HG03039 (cell line): ENCODE measurements at regions not wholly inside any gene's neighbourhood (a gene's known extent, or its start where the extent isn't known, plus 50 kb on each side); places are given as distances from the start of the nearest gene placed in this dataset.
"Not testable (repeated sequence)": the region's sequence is repeated elsewhere in the genome, so short reads cannot be mapped to it uniquely, and the experiment has no call there.

Experiments
- ATAC-seq: cut with Tn5 transposase; IDR thresholded peaks from one replicate; pipeline ENCODE4 v1.9.1; 2021; ENCODE audit warnings: mild to moderate bottlenecking, moderate library complexity; ENCODE audit not compliant: unreplicated experiment

DNA sequence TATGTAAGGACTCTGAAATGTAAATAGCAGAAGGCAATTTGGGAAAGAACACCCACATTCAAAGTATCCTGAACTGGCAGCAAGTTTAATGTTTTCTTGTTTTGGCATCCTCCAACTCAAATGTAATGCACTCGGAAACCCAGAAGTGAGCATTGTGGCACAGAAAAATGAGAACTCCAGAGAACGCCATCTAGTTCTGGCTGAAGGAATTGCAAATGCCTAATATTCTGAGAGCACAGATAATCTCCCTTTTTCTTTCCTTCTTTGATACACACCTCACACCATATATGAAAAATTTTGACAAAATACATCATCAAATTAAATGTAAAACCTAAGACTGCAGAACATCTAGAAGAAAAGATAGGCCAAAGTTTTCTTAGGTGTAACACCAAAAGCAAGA lies 52.1 kb downstream of the PWWP3B start:
- ATAC-seq, result no peak

DNA sequence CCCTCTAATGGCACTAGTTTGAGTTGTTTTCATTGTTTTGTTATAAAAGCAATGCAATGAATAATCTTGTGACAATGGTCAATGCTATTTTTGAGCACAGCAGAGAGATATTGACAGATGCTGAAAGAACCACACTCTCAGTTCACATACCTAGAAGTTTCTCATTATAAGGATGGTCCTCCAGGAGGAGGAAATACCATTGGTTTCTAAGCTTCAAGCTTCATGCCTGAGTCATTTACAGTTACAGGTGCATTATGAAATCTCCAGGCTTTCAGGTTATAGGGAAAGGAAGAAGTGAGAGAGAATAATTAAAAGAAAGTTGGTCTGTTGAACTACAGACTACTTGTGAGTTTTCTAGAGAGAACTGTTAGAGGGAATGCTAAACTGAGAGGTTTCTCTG lies 75.3 kb downstream of the PWWP3B start:
- ATAC-seq, result no peak

DNA sequence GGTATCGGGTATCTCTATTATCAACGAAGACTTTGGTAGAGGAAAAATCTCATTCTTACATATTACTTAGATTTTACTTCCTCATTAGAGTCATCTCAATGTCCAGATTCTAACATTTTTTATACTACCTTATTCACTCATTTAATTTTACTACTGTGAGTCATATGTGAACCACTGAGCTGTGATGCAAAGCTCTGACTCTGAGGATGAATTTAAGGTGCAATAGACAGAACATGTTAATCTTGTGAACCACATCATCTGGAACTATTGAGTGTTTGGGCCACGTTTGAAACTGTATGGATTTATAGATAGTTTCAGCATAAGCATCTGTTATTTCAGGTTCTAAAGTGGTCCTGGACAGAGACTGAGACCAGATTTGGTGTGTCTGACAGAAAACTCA lies 78.4 kb downstream of the PWWP3B start:
- no peak for ATAC-seq

GRCh38 chrX:106247162-106247561 lies 79.1 kb downstream of the PWWP3B start:
- no peak for ATAC-seq

GRCh38 chrX:106249706-106250379 lies 81.7 kb downstream of the PWWP3B start:
- ATAC-seq, result no peak

DNA sequence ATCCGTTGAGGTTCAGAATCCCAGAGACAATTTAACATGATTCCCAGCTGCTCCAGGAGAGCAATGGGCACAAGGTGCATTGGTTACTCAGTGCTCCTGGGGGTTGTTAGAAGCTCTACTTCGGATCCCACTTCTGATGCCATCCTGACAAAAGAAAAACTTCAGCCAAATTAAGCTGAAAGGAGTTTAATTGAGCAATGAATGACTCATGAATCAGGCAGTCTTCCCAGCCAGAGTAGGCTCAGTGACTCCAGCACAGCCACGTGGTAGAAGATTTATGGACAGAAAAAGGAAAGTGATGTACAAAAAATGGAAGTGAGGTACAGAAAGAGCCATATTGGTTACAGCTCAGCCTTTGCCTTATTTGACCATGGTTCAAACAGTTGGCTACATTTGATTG lies 95.7 kb downstream of the PWWP3B start:
- ATAC-seq, result no peak

DNA sequence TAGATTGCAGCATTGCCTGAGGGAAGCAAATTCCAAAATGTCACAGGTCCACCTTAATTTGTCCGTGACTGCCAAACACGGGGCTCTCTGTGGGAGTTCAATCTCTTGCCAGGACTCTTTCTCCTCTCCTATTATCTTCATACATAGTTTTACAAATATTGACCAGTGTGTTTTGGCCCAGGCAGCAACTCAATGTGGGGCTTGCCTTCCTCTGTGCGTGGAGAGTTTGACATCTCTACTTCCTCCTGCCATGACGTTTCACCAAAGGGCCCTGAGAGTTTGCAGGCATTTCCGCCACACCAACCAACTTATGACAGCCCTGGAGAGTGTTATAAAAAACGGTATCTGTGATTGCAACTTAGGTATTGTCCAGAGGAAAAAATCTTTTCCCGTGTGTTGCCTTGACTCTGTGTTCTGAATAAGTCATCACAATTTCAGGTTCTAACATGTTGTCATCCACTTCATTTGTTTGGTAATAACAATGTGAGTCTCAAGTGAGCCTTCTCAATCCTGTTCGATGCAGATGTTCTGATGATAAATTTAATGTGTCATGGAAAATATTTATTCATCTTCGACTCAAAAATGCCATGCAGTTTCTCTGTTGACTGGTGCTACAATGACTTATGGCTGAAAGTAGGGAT lies 106.0 kb downstream of the PWWP3B start:
- not testable (repeated sequence) for ATAC-seq

GRCh38 chrX:106275172-106275571 lies 107.1 kb downstream of the PWWP3B start:
- ATAC-seq, result not testable (repeated sequence)

DNA sequence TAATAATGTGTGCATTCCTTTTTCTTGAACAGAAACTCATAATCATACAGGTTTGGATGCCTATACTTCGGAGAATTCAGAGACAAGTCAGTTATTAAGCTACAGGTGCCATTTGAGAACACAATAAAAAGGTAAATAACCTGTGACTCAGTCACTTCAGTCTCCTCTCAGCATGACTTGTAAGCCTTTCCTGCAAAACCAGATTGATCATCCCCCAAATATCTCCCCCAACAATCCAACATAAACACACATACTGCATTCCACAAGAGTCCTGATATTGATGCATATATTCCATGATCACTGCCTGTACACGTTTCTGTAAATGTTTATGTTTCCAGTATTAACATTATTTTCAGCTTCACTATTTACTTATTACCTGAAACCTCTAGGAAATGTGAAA lies 110.8 kb downstream of the PWWP3B start:
- ATAC-seq, result no peak

- ATAC-seq, result no peak
Observed at GRCh38 chrX:106281383-106281782, 113.3 kb downstream of the PWWP3B start.

- no peak for ATAC-seq
Observed at GRCh38 chrX:106283841-106284240, 115.7 kb downstream of the PWWP3B start.

- no peak for ATAC-seq
Observed at GRCh38 chrX:106284431-106285025, 116.4 kb downstream of the PWWP3B start.

DNA sequence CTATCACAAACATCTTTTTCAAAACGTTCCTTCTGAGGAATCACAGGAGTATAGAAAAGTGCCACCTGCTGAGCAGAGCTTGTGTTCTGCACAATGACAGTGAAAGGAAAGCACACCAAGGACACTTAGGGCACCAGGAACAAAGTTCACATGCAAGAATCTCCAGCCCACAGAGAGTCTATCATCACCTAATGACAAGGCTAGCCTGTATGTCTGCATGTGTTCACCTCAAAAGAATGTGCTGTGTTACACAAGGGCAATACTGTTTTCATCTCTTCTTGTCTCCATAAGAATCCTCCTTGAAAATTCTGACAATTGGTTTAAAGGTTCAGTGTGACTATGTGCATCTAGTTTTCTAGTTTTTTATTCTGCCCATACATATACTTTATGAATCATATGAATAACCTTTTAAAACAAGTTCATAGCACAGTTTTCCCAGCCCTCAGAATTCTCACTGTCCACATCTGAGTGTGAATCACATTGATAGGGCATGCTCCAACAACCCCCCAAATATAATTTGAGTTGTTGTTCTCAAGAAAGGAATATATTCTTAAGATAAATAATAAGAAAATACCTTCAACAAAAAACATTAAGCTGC lies 118.0 kb downstream of the PWWP3B start:
- no peak for ATAC-seq

- not testable (repeated sequence) for ATAC-seq
Observed at GRCh38 chrX:106290778-106291177, 122.7 kb downstream of the PWWP3B start.

DNA sequence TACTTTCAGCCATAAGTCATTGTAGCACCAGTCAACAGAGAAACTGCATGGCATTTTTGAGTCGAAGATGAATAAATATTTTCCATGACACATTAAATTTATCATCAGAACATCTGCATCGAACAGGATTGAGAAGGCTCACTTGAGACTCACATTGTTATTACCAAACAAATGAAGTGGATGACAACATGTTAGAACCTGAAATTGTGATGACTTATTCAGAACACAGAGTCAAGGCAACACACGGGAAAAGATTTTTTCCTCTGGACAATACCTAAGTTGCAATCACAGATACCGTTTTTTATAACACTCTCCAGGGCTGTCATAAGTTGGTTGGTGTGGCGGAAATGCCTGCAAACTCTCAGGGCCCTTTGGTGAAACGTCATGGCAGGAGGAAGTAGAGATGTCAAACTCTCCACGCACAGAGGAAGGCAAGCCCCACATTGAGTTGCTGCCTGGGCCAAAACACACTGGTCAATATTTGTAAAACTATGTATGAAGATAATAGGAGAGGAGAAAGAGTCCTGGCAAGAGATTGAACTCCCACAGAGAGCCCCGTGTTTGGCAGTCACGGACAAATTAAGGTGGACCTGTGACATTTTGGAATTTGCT lies 123.8 kb downstream of the PWWP3B start:
- not testable (repeated sequence) for ATAC-seq

DNA sequence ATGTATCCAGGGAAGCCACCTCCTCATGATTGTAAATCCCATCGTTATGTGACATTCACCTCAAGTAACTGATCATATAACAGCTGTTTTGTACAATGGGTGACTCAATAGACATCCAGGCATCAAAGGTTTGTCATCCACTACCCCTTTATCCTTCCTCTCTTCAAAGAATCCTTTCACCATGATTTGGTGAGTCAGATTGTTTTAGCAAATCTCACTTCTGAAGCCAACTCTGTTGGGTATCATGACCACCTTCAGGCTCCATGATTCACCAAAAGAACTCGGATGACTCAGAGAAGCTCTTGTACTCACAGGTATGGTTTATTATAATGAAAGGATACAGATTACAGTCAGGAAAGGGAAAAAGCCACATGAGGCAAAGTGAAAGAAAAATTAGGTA lies 132.1 kb downstream of the PWWP3B start:
- no peak for ATAC-seq

DNA sequence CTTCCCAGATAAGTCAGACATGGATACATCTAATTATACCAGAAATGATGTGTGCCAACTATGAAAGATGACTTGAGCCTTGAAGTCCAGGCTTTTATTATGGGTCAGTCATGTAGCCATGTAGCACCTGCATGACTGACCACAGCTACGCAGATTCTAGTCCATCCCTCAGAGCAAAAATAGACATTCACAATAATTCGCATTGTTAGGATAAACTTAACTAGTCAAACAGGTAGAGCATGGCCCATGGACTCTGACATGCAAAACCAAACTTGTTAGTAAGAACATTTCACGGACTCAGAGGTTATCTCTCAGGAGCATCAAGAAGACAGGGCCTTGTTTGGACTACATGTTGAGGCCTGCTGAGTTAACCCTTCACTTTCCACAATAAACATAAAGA lies 132.6 kb downstream of the PWWP3B start:
- no peak for ATAC-seq

GRCh38 chrX:106302304-106302703 lies 134.2 kb downstream of the PWWP3B start:
- no peak for ATAC-seq

DNA sequence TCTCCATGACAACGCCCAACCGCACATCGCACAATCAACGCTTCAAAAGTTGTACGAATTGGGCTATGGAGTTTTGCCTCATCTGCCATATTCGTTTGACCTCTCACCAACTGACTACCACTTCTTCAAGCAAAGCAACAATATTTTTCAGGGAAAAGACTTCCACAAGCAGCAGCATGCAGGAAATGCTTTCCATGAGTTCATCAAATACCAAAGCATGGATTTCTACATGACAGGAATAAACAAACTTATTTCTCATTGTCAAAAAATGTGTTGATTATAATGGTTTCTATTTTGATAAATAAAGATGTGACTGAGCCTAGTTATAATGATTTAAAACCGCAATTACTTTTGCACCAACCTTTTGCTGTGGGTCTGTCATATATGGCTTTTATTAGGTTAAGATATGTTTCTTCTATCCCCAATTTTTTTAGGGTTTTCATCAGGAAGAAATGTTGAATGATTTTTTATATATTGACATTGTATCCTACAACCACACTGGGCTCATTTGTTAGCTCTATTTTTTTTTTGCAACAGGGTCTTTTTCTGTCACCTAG lies 138.4 kb downstream of the PWWP3B start:
- no peak for ATAC-seq

DNA sequence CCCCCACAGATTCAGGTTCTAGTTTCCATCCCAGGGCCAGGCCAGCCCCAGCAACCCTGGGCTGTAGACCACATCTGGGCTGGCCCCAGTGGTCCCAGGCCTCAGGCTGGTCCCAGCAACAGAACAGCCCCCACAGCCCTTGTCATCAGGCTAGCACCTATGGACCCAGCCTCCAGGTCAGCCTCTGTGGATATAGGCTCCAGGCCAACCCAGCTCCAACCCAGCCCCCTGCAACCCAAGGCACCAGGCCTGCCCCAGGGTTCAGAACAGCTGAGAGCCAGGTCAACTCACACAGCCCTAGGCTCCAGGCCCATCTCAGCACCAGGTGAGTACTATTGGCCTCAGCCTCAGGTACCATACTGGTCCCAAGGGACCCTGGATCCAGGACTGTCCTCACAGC lies 155.3 kb downstream of the PWWP3B start:
- no peak for ATAC-seq

GRCh38 chrX:106331606-106332005 lies 163.5 kb downstream of the PWWP3B start:
- ATAC-seq, result no peak
